ENCODE measurements at regions not wholly inside any gene's neighbourhood (a gene's known extent, or its start where the extent isn't known, plus 50 kb on each side); places are given as distances from the start of the nearest gene placed in this dataset.

DNA sequence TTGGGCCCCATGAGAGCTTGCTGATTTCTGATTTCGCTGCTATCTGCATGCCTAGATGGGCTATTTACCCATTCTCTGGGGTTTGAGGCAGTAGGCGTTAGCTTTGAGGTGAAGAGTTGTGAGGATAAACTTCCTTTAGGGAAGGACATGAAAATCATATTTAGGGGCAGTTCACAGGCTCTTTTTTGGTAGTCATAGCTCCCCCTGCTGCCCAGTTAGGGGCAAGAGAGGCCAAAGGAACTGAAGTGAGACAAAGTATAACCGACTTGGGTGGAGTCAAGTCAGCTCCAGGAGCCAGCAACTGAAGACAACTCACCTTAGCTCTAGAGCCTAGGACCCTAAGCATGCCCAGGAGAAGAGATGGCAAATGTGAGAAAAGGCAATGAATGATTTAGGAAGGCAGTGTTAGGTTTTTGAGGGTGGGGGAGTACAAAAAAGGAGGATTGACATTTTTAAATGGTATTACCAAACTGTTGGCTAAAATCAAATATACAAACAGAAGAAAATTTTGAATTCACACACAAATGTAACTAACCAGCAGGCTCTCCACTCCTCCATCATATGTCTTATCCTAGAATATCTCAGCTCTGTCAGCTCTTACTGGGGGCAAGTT, 625.2 kb downstream of the LMO4 start:
- intact Hi-C loops (cut with micrococcal nuclease) = loop anchor here (1.0 to 10.0 kb wide), 7 partner anchors 111 to 823 kb away; no protein-coding TSS in a partner anchor
- no TSS peak for BruUV-seq (replicated peaks)
- TF ChIP-seq, protein P1, sequence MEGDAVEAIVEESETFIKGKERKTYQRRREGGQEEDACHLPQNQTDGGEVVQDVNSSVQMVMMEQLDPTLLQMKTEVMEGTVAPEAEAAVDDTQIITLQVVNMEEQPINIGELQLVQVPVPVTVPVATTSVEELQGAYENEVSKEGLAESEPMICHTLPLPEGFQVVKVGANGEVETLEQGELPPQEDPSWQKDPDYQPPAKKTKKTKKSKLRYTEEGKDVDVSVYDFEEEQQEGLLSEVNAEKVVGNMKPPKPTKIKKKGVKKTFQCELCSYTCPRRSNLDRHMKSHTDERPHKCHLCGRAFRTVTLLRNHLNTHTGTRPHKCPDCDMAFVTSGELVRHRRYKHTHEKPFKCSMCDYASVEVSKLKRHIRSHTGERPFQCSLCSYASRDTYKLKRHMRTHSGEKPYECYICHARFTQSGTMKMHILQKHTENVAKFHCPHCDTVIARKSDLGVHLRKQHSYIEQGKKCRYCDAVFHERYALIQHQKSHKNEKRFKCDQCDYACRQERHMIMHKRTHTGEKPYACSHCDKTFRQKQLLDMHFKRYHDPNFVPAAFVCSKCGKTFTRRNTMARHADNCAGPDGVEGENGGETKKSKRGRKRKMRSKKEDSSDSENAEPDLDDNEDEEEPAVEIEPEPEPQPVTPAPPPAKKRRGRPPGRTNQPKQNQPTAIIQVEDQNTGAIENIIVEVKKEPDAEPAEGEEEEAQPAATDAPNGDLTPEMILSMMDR (IDR thresholded peaks at IDR 0.05; ENCODE audit: unreplicated experiment) = peak; percentile 57
- POLR2A ChIA-PET = interaction anchor here (0.5 to 2.7 kb wide), 14 partner anchors 9 to 660 kb away, joined by 3 to 12 read pairs (median 3); partner anchors contain the start of gene LMO4
- Mint-ChIP-seq H3K4me3 (ENCODE audit: unreplicated experiment) (no peak overlapping the region), H3K27ac (ENCODE audit: low read depth, unreplicated experiment) (no peak overlapping the region), H3K27me3 (ENCODE audit: insufficient read depth, unreplicated experiment) (no peaks in the 10 kb centered on the region), H3K4me1 (ENCODE audit: insufficient read depth, unreplicated experiment) (peaks cover 16% of the 10 kb centered on the region), H3K36me3 (ENCODE audit: insufficient read depth, unreplicated experiment) (no peaks in the 10 kb centered on the region), H3K9me3 (ENCODE audit: unreplicated experiment) (no peaks in the 10 kb centered on the region)
- CTCF ChIA-PET = interaction anchor here (0.5 to 6.0 kb wide), 72 partner anchors 8 to 1221 kb away, joined by 3 to 68 read pairs (median 4); no protein-coding TSS in a partner anchor
- peak; percentile 85 for DNase-seq (ENCODE audit: unreplicated experiment)

DNA sequence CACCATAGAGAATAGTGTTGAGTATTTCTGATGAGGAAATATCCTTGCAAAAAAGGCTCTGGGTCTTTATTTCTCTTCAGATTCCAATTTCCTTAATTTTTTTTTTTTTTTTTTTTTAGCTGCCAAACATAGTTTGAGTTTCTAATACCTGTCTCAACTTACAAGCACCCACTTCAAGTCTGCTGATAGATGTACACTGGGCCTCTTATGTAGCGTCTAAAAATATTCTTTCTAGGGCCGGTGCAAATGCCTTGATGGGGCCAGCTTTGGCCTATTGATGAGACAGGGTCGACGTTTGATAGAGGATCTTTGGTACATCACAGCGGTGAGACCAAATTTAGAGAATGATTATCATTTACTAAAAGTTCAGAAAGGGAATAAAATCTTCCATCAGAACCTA, 626.4 kb downstream of the LMO4 start:
- BruUV-seq (replicated peaks) = no TSS peak
- Mint-ChIP-seq H3K36me3 (ENCODE audit: insufficient read depth, unreplicated experiment) (no peaks in the 10 kb centered on the region), H3K4me1 (ENCODE audit: insufficient read depth, unreplicated experiment) (peaks cover 16% of the 10 kb centered on the region), H3K27me3 (ENCODE audit: insufficient read depth, unreplicated experiment) (no peaks in the 10 kb centered on the region), H3K27ac (ENCODE audit: low read depth, unreplicated experiment) (no peak overlapping the region), H3K9me3 (ENCODE audit: unreplicated experiment) (no peaks in the 10 kb centered on the region), H3K4me3 (ENCODE audit: unreplicated experiment) (no peak overlapping the region)
- TF ChIP-seq, protein P1 (IDR thresholded peaks at IDR 0.05; ENCODE audit: unreplicated experiment) = no peak
- no peak for DNase-seq (ENCODE audit: unreplicated experiment)
- ChIA-PET POLR2A (interaction anchor here (2.7 kb wide), 1 partner anchor 625 kb away, joined by 11 read pairs; no protein-coding TSS in a partner anchor), CTCF (interaction anchor here (0.5 to 6.0 kb wide), 10 partner anchors 13 to 826 kb away, joined by 3 to 68 read pairs (median 4); no protein-coding TSS in a partner anchor)
- intact Hi-C loops (cut with micrococcal nuclease) = loop anchor here (10.0 kb wide), 2 partner anchors 110 to 660 kb away; no protein-coding TSS in a partner anchor

DNA sequence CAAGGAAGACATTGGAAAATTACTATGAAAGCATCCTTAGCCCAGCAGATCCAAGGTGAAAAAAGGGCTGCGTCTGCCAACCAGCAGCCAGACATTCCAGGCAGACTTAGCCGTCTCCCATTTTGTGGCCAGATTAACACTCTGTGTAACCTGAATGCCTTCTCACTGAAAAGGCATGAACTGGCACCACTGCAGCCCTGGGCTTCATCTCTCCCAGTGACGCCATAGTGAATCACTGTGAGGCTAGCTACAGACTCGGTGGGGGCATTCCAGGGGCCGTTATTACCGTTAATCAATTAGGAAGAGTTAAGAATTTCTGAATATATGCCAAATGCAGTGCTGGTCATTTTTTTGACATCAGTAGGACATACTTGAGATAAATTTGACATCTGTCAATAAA, 627.4 kb downstream of the LMO4 start:
- peak; percentile 73 for DNase-seq (ENCODE audit: unreplicated experiment)
- TF ChIP-seq, protein P1 (IDR thresholded peaks at IDR 0.05; ENCODE audit: unreplicated experiment) = no peak
- Mint-ChIP-seq H3K27ac (ENCODE audit: low read depth, unreplicated experiment) (no peak overlapping the region), H3K4me1 (ENCODE audit: insufficient read depth, unreplicated experiment) (peaks cover 16% of the 10 kb centered on the region), H3K9me3 (ENCODE audit: unreplicated experiment) (no peaks in the 10 kb centered on the region), H3K27me3 (ENCODE audit: insufficient read depth, unreplicated experiment) (no peaks in the 10 kb centered on the region), H3K4me3 (ENCODE audit: unreplicated experiment) (no peak overlapping the region), H3K36me3 (ENCODE audit: insufficient read depth, unreplicated experiment) (no peaks in the 10 kb centered on the region)
- no TSS peak for BruUV-seq (replicated peaks)
- ChIA-PET CTCF (interaction anchor here (0.7 to 6.0 kb wide), 2 partner anchors 328 to 631 kb away, joined by 3 to 68 read pairs; no protein-coding TSS in a partner anchor), POLR2A (no interaction called here)
- intact Hi-C loops (cut with micrococcal nuclease) = loop anchor here (10.0 kb wide), 2 partner anchors 109 to 661 kb away; no protein-coding TSS in a partner anchor

DNA sequence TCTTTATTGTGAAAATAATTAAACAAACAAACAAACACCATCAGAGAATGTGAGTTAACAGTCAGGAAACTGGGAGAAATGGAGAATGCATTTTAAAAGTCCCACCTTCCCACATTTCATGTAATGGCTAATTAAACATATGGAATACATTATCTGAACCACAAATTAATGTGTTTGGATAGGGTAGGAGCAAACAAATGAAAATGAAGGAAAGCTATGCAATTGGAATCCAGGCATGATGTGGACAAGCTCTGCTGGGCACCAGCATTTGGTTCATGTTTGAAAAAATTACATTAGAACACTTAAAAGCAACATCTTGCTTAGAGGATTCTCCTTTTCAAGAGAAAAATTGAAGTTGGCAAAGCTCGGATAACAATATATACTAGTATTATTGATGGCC, 628.1 kb downstream of the LMO4 start:
- no TSS peak for BruUV-seq (replicated peaks)
- Mint-ChIP-seq H3K4me3 (ENCODE audit: unreplicated experiment) (no peak overlapping the region), H3K27ac (ENCODE audit: low read depth, unreplicated experiment) (no peak overlapping the region), H3K36me3 (ENCODE audit: insufficient read depth, unreplicated experiment) (no peaks in the 10 kb centered on the region), H3K4me1 (ENCODE audit: insufficient read depth, unreplicated experiment) (peaks cover 16% of the 10 kb centered on the region), H3K9me3 (ENCODE audit: unreplicated experiment) (no peaks in the 10 kb centered on the region), H3K27me3 (ENCODE audit: insufficient read depth, unreplicated experiment) (no peaks in the 10 kb centered on the region)
- CTCF ChIA-PET = interaction anchor here (6.0 kb wide), 1 partner anchor 632 kb away, joined by 68 read pairs; no protein-coding TSS in a partner anchor
- no peak for DNase-seq (ENCODE audit: unreplicated experiment)
- POLR2A ChIA-PET = interaction anchor here (0.6 kb wide), 1 partner anchor 61 kb away, joined by 3 read pairs; no protein-coding TSS in a partner anchor
- intact Hi-C loops (cut with micrococcal nuclease) = loop anchor here (10.0 kb wide), 2 partner anchors 108 to 662 kb away; no protein-coding TSS in a partner anchor
- TF ChIP-seq, protein P1 (IDR thresholded peaks at IDR 0.05; ENCODE audit: unreplicated experiment) = no peak

Data from MCF 10A (cell line).